HCT116 (cell line): ENCODE measurements at regions not wholly inside any gene's neighbourhood (a gene's known extent, or its start where the extent isn't known, plus 50 kb on each side); places are given as distances from the start of the nearest gene placed in this dataset.

Experiments
- ATAC-seq: fragments of 200-7000 bp; cut with Tn5 transposase; 2 replicates; pipeline ENCODE4 v1.9.1; 2020; ENCODE audit warnings: mild to moderate bottlenecking, moderate library complexity
- BruUV-seq: library from RNA; stranded (reverse); fragments of 400-500 nt; replicated peaks from 2 replicates; lab custom pipeline; 2021; lab: Mats Ljungman, UMichigan
- CTCF ChIA-PET: fragments of 300-600 bp; sonication (Branson Sonifier 250); formaldehyde crosslinking; loops from one replicate; lab custom pipeline; 2021; ENCODE audit warnings: antibody characterized with exemption; lab: Charles Lee
- POLR2A ChIA-PET: fragments of 300-600, 350-600 bp; sonication (Branson Sonifier 250); formaldehyde crosslinking; loops from one replicate; lab custom pipeline; 2021; ENCODE audit warnings: antibody characterized with exemption; lab: Charles Lee
- RAD21 ChIA-PET, 2 experiments: fragments of 300-600 bp; sonication (Branson Sonifier 250); formaldehyde crosslinking; loops; one replicate each; lab custom pipeline; 2023; ENCODE audit warnings: low total read pairs in 2 of 2; ENCODE audit not compliant: uncharacterized antibody in 2 of 2, unreplicated experiment in 2 of 2, low non-redundant PET in 1 of 2; lab: Charles Lee
- DNase-seq: peaks from one replicate; pipeline ENCODE4 v3.0.0-alpha.2; 2010; ENCODE audit warnings: low read depth, low spot score
- H2AFZ ChIP-seq: fragments of 200-600 bp; shearing (Covaris generic), sonication (generic); 2 replicates; pipeline ENCODE4 v1.6.1; 2017; ENCODE audit warnings: low read depth, mixed run types, mixed read lengths, antibody characterized with exemption, low read length; ENCODE audit not compliant: poor library complexity, severe bottlenecking
- H3K27ac ChIP-seq: 2 replicates; pipeline ENCODE4 v1.5.1; 2012; ENCODE audit warnings: low read depth, low read length
- H3K27me3 ChIP-seq: fragments of 200-600 bp; sonication (generic); 2 replicates; pipeline ENCODE4 v1.6.1; 2016; ENCODE audit warnings: mixed run types, low read length, mixed read lengths; ENCODE audit not compliant: insufficient read depth
- H3K36me3 ChIP-seq, 2 experiments: fragments of 200-500 bp in 1 of 2; fragments of 200-600 bp in 1 of 2; sonication (Bioruptor generic) in 1 of 2; sonication (generic) in 1 of 2; 2 replicates each; pipeline versions ENCODE4 v1.5.1 to v1.6.1; 2014 to 2016; ENCODE audit warnings: low read length in 2 of 2, inconsistent platforms in 1 of 2, mixed read lengths in 1 of 2, mixed run types in 1 of 2; ENCODE audit not compliant: insufficient read depth in 2 of 2, control insufficient read depth in 1 of 2
- H3K4me1 ChIP-seq, 2 experiments: fragments of 200-600 bp in 1 of 2; sonication (generic) in 1 of 2; 2 replicates each; pipeline versions ENCODE4 v1.5.1 to v1.6.1; 2012 to 2017; ENCODE audit warnings: low read length in 2 of 2, inconsistent platforms in 1 of 2, mild to moderate bottlenecking in 1 of 2, mixed read lengths in 1 of 2, mixed run types in 1 of 2, moderate library complexity in 1 of 2; ENCODE audit not compliant: insufficient read depth in 2 of 2, control insufficient read depth in 1 of 2
- H3K4me2 ChIP-seq: fragments of 200-600 bp; sonication (generic); 2 replicates; pipeline ENCODE4 v1.6.1; 2017; ENCODE audit warnings: mixed run types, low read length, mixed read lengths
- H3K4me3 ChIP-seq, 2 experiments: fragments of 200-600 bp in 1 of 2; sonication (generic) in 1 of 2; replicated peaks in 1 of 2; 2 replicates each; pipeline ENCODE4 v1.5.1; 2011 to 2016; ENCODE audit warnings: low read length in 2 of 2, control low read depth in 1 of 2, low read depth in 1 of 2, mild to moderate bottlenecking in 1 of 2, mixed read lengths in 1 of 2, mixed run types in 1 of 2
- H3K79me2 ChIP-seq: fragments of 200-600 bp; sonication (generic); 2 replicates; pipeline ENCODE4 v1.6.1; 2017; ENCODE audit warnings: mild to moderate bottlenecking, mixed run types, low read length, moderate library complexity, mixed read lengths; ENCODE audit not compliant: insufficient read depth
- H3K9ac ChIP-seq: fragments of 200-600 bp; sonication (generic); 2 replicates; pipeline ENCODE4 v1.6.1; 2016; ENCODE audit warnings: low read length, mixed read lengths
- H3K9me2 ChIP-seq: fragments of 200-600 bp; sonication (generic), shearing (Covaris generic); 2 replicates; pipeline ENCODE4 v1.6.1; 2017; ENCODE audit warnings: mixed run types, mild to moderate bottlenecking, moderate library complexity; ENCODE audit not compliant: insufficient read depth
- H3K9me3 ChIP-seq, 2 experiments: fragments of 200-500 bp in 1 of 2; fragments of 200-600 bp in 1 of 2; sonication (Bioruptor generic) in 1 of 2; sonication (generic) in 1 of 2; 2 replicates each; pipeline ENCODE4 v1.6.1; 2014 to 2017; ENCODE audit warnings: low read length in 2 of 2, mixed read lengths in 2 of 2, inconsistent platforms in 1 of 2, low read depth in 1 of 2, mild to moderate bottlenecking in 1 of 2, mixed run types in 1 of 2, moderate library complexity in 1 of 2; ENCODE audit not compliant: control insufficient read depth in 1 of 2, insufficient read depth in 1 of 2
- H4K20me1 ChIP-seq: fragments of 200-600 bp; sonication (generic), shearing (Covaris generic); 2 replicates; pipeline ENCODE4 v1.6.1; 2017; ENCODE audit warnings: mixed run types, mild to moderate bottlenecking, moderate library complexity; ENCODE audit not compliant: insufficient read depth
- CBX3 ChIP-seq: IDR thresholded peaks from 2 replicates; pipeline ENCODE4 v1.6.1; 2012; ENCODE audit warnings: low read depth
- EGR1 ChIP-seq: IDR thresholded peaks from 2 replicates; pipeline ENCODE4 v1.6.1; 2012; ENCODE audit warnings: low read depth
- EZH2 ChIP-seq: fragments of 200-600 bp; sonication (generic); IDR thresholded peaks from 2 replicates; pipeline ENCODE4 v1.6.1; 2017; ENCODE audit warnings: antibody characterized with exemption, mixed run types
- EZH2phosphoT487 ChIP-seq: fragments of 200-600 bp; IDR thresholded peaks from 2 replicates; pipeline ENCODE4 v1.6.1; 2018; ENCODE audit warnings: antibody characterized with exemption, borderline replicate concordance
- POLR2A ChIP-seq: IDR thresholded peaks from 2 replicates; pipeline ENCODE4 v1.7.0; 2011; ENCODE audit warnings: borderline replicate concordance; ENCODE audit not compliant: insufficient read depth, insufficient read length; ENCODE audit errors: extremely low read depth
- SP1 ChIP-seq: IDR thresholded peaks from 2 replicates; pipeline ENCODE4 v1.6.1; 2012; ENCODE audit warnings: low read depth
- SRF ChIP-seq: IDR thresholded peaks from 2 replicates; pipeline ENCODE4 v1.6.1; 2012; ENCODE audit warnings: low read depth
- ZFX ChIP-seq: fragments of 450-650 bp; IDR thresholded peaks from 2 replicates; pipeline ENCODE4 v1.6.1; 2017
- intact Hi-C: fragments of 100-400 bp; cut with micrococcal nuclease; formaldehyde crosslinking; loops from 2 replicates; pipeline ENCODE4 v1.10.0; 2022
- TF ChIP-seq, protein P1 (sequence below): IDR thresholded peaks from 2 replicates; pipeline ENCODE4 v1.6.1; 2012
- TF ChIP-seq, protein P2 (sequence below), 3 experiments: fragments of 200-600 bp in 1 of 3; sonication (generic) in 1 of 3; IDR thresholded peaks in 2 of 3; conservative IDR thresholded peaks in 1 of 3; 2 replicates each; pipeline ENCODE4 v1.5.1; 2012 to 2017; ENCODE audit warnings: low read depth in 2 of 3, low read length in 2 of 3, antibody characterized with exemption in 1 of 3, borderline replicate concordance in 1 of 3, control low read depth in 1 of 3, mild to moderate bottlenecking in 1 of 3, mixed read lengths in 1 of 3, mixed run types in 1 of 3, moderate library complexity in 1 of 3; ENCODE audit not compliant: insufficient read depth in 1 of 3
- TF ChIP-seq, protein P3 (sequence below): IDR thresholded peaks from 2 replicates; pipeline ENCODE4 v1.6.1; 2011; ENCODE audit warnings: mild to moderate bottlenecking, low read length, moderate library complexity; ENCODE audit not compliant: insufficient replicate concordance; ENCODE audit errors: extremely low read depth

DNA sequence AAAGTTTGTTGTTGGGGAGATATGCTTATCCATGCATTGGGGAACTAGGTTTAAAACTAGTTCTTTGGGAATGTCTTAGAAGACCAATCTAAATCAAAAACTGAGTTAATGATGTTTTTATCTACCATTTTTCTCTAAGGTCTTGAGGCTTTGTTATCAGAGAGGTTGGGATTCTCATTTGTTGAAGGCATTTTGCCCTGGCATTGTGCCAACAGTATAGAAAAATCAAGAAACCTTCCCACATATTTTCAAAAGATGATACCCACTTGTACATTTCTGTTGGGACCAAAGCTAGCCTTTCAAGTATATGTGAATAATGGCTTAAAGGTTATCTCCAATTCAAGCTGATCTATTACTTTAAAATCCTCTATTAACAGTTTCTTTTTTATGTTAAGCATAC lies 419.8 kb upstream of the KIF2A start:
- Histone ChIP-seq H3K4me1 (no peaks in the 10 kb centered on the region), H3K4me2 (no peak overlapping the region), H3K9me3 (no peaks in the 10 kb centered on the region), H3K9ac (no peak overlapping the region), H2AFZ (no peak overlapping the region), H3K9me2 (no peaks in the 10 kb centered on the region), H3K27ac (no peak overlapping the region), H4K20me1 (no peaks in the 10 kb centered on the region), H3K27me3 (no peaks in the 10 kb centered on the region; the same call in 1 of the 2 replicates), H3K4me3 (no peak overlapping the region), H3K36me3 (no peaks in the 10 kb centered on the region), H3K79me2 (no peaks in the 10 kb centered on the region)
- intact Hi-C loops = no loop called here
- DNase-seq (no peak), ATAC-seq (no peak)
- TF ChIP-seq EZH2 (no peak), CBX3 (no peak)
- POLR2A ChIA-PET = no interaction called here
- BruUV-seq = no TSS peak
- RAD21 ChIA-PET = no interaction called here
- CTCF ChIA-PET = no interaction called here

DNA sequence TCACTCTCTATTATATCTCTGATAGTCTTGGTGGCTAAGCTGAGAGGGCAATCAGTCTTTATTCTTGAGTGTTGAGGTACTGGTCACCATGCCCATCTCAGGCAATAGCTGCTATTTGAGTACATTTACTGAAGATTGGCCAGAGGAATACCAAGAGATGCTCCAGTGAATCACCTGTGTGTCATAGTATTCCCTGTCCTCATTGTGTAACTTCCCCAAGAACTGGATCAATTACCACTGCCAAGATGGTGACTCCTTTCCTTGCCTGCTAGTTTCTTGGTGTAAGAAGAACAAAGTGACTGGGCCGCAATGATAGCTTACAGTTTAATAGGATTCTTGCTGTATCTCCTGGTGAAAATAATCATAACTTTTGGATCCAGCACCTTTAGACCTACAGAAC lies 418.7 kb upstream of the KIF2A start:
- Histone ChIP-seq H3K4me2 (no peak overlapping the region), H3K9ac (no peak overlapping the region), H4K20me1 (no peaks in the 10 kb centered on the region), H3K27me3 (no peaks in the 10 kb centered on the region; the same call in 1 of the 2 replicates), H3K27ac (no peak overlapping the region), H3K36me3 (no peaks in the 10 kb centered on the region), H3K9me3 (no peaks in the 10 kb centered on the region), H3K4me1 (no peaks in the 10 kb centered on the region), H3K4me3 (no peak overlapping the region), H2AFZ (no peak overlapping the region), H3K79me2 (no peaks in the 10 kb centered on the region), H3K9me2 (no peaks in the 10 kb centered on the region)
- intact Hi-C loops = no loop called here
- TF ChIP-seq SRF (no peak), EZH2 (no peak), POLR2A (no peak), EZH2phosphoT487 (no peak), SP1 (no peak), CBX3 (no peak), EGR1 (no peak), ZFX (no peak)
- TF ChIP-seq, protein P1, sequence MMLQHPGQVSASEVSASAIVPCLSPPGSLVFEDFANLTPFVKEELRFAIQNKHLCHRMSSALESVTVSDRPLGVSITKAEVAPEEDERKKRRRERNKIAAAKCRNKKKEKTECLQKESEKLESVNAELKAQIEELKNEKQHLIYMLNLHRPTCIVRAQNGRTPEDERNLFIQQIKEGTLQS = no peak
- TF ChIP-seq, protein P2, sequence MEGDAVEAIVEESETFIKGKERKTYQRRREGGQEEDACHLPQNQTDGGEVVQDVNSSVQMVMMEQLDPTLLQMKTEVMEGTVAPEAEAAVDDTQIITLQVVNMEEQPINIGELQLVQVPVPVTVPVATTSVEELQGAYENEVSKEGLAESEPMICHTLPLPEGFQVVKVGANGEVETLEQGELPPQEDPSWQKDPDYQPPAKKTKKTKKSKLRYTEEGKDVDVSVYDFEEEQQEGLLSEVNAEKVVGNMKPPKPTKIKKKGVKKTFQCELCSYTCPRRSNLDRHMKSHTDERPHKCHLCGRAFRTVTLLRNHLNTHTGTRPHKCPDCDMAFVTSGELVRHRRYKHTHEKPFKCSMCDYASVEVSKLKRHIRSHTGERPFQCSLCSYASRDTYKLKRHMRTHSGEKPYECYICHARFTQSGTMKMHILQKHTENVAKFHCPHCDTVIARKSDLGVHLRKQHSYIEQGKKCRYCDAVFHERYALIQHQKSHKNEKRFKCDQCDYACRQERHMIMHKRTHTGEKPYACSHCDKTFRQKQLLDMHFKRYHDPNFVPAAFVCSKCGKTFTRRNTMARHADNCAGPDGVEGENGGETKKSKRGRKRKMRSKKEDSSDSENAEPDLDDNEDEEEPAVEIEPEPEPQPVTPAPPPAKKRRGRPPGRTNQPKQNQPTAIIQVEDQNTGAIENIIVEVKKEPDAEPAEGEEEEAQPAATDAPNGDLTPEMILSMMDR (IDR thresholded peaks at IDR 0.05 in 2 of 3, conservative IDR thresholded peaks at IDR 0.05 in 1 of 3; ENCODE audit: borderline replicate concordance in 1 of 3, insufficient read depth in 1 of 3, low read depth in 2 of 3, low read length in 2 of 3) = no peak
- TF ChIP-seq, protein P3, sequence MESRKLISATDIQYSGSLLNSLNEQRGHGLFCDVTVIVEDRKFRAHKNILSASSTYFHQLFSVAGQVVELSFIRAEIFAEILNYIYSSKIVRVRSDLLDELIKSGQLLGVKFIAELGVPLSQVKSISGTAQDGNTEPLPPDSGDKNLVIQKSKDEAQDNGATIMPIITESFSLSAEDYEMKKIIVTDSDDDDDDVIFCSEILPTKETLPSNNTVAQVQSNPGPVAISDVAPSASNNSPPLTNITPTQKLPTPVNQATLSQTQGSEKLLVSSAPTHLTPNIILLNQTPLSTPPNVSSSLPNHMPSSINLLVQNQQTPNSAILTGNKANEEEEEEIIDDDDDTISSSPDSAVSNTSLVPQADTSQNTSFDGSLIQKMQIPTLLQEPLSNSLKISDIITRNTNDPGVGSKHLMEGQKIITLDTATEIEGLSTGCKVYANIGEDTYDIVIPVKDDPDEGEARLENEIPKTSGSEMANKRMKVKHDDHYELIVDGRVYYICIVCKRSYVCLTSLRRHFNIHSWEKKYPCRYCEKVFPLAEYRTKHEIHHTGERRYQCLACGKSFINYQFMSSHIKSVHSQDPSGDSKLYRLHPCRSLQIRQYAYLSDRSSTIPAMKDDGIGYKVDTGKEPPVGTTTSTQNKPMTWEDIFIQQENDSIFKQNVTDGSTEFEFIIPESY = no peak
- BruUV-seq = no TSS peak
- RAD21 ChIA-PET = no interaction called here
- DNase-seq = no peak
- POLR2A ChIA-PET = no interaction called here
- no peak for ATAC-seq
- CTCF ChIA-PET = no interaction called here
